ENCODE measurements at regions not wholly inside any gene's neighbourhood (a gene's known extent, or its start where the extent isn't known, plus 50 kb on each side); places are given as distances from the start of the nearest gene placed in this dataset.
"Not testable (repeated sequence)": the region's sequence is repeated elsewhere in the genome, so short reads cannot be mapped to it uniquely, and the experiment has no call there.

- not testable (repeated sequence) for DNase-seq (ENCODE audit: low read depth)
Measured at GRCh38 chr2:238723740-238724320, 124.1 kb upstream of the TWIST2 start.

GRCh38 chr2:238724728-238725127 is 123.2 kb upstream of the TWIST2 start:
- DNase-seq (ENCODE audit: low read depth): no peak

GRCh38 chr2:238725298-238725697 is 122.6 kb upstream of the TWIST2 start:
- no peak for DNase-seq (ENCODE audit: low read depth)

GRCh38 chr2:238726670-238727584 is 121.0 kb upstream of the TWIST2 start:
- DNase-seq (ENCODE audit: low read depth): no peak

- DNase-seq (ENCODE audit: low read depth): peak; percentile 73
Measured at GRCh38 chr2:238727585-238728329, 120.1 kb upstream of the TWIST2 start.

GRCh38 chr2:238728330-238729260 is 119.3 kb upstream of the TWIST2 start:
- DNase-seq (ENCODE audit: low read depth): peak; percentile 80

GRCh38 chr2:238729261-238729935 is 118.5 kb upstream of the TWIST2 start:
- DNase-seq (ENCODE audit: low read depth): no peak

- no peak for DNase-seq (ENCODE audit: low read depth)
Measured at GRCh38 chr2:238730001-238730669, 117.8 kb upstream of the TWIST2 start.

GRCh38 chr2:238730881-238731280 is 117.0 kb upstream of the TWIST2 start:
- no peak for DNase-seq (ENCODE audit: low read depth)

GRCh38 chr2:238731961-238732360 is 115.9 kb upstream of the TWIST2 start:
- no peak for DNase-seq (ENCODE audit: low read depth)

GRCh38 chr2:238738917-238739316 is 109.0 kb upstream of the TWIST2 start:
- no peak for DNase-seq (ENCODE audit: low read depth)

GRCh38 chr2:238739668-238740067 is 108.2 kb upstream of the TWIST2 start:
- no peak for DNase-seq (ENCODE audit: low read depth)

- no peak for DNase-seq (ENCODE audit: low read depth)
Measured at GRCh38 chr2:238741277-238741676, 106.6 kb upstream of the TWIST2 start.

- DNase-seq (ENCODE audit: low read depth): no peak
Measured at GRCh38 chr2:238742066-238742465, 105.8 kb upstream of the TWIST2 start.

GRCh38 chr2:238742664-238743063 is 105.2 kb upstream of the TWIST2 start:
- DNase-seq (ENCODE audit: low read depth): no peak

GRCh38 chr2:238743243-238744065 is 104.4 kb upstream of the TWIST2 start:
- DNase-seq (ENCODE audit: low read depth): no peak

- DNase-seq (ENCODE audit: low read depth): no peak
Measured at GRCh38 chr2:238744951-238745350, 102.9 kb upstream of the TWIST2 start.

GRCh38 chr2:238745997-238746396 is 101.9 kb upstream of the TWIST2 start:
- DNase-seq (ENCODE audit: low read depth): no peak

GRCh38 chr2:238747114-238747513 is 100.8 kb upstream of the TWIST2 start:
- DNase-seq (ENCODE audit: low read depth): no peak

- no peak for DNase-seq (ENCODE audit: low read depth)
Measured at GRCh38 chr2:238747557-238747956, 100.3 kb upstream of the TWIST2 start.
